SH-SY5Y (cell line): ENCODE measurements at regions not wholly inside any gene's neighbourhood (a gene's known extent, or its start where the extent isn't known, plus 50 kb on each side); places are given as distances from the start of the nearest gene placed in this dataset.

ENCODE experiments used
- GATA2 ChIP-seq: IDR thresholded peaks from 2 replicates; pipeline ENCODE4 v1.6.1; 2011; ENCODE audit warnings: mild to moderate bottlenecking, low read depth, low read length
- GATA3 ChIP-seq: IDR thresholded peaks from 2 replicates; pipeline ENCODE4 v1.6.1; 2011; ENCODE audit warnings: low read depth, mild to moderate bottlenecking, low read length, moderate library complexity

DNA sequence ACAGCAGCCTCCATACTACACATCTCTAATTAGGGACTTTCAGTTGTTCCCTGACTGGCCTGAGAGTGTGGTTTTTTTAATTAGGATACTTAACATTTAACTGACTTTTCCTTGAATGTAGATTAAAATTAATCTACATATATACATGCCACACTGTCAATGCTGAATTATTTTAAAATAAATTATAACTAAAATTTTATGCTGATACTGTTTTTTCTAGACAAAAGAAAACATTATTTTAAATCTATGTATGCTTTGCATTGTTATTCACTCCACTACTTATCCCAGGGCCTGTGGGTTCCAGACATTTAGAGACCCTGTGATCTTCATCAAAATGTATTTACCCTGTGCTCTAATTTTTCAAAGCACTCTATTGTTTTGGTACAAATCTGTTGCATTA is 496.0 kb upstream of the MAP2 start:
- no peak for TF ChIP-seq GATA3
- TF ChIP-seq GATA2: no peak

DNA sequence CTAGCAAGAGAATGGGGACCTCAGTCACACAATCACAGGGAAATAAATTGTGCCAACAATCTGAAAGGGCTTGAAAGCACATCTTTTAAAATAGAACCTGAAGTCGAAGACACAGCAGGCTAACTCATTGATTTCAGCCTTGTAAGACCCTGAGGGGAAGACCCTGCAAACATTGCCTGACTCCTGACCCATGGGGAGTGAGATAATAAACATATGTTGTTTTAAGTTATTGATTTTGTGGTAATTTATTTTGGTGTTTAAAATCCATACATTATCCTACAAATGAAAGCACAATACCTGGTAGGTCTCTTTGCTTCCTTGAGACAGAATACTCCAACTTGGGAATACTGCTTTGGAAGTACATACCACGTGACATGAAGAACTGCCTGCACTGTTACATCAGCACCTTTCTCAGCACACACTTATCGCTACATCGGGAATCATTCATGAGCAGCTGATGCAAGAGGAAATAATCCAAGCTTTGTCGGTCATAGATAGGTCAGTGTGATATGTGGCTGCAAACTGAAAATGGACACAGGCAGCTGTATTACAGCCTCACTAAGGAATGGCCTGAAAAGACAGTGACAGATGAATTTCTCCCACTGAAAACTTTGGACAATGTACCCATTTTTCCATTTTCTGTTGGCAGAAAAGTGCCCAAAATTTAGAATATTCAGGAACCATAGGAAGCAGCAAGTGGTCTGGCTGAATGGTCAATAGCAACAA is 494.5 kb upstream of the MAP2 start:
- TF ChIP-seq GATA2: peak; percentile 93
- peak; percentile 82 for TF ChIP-seq GATA3

DNA sequence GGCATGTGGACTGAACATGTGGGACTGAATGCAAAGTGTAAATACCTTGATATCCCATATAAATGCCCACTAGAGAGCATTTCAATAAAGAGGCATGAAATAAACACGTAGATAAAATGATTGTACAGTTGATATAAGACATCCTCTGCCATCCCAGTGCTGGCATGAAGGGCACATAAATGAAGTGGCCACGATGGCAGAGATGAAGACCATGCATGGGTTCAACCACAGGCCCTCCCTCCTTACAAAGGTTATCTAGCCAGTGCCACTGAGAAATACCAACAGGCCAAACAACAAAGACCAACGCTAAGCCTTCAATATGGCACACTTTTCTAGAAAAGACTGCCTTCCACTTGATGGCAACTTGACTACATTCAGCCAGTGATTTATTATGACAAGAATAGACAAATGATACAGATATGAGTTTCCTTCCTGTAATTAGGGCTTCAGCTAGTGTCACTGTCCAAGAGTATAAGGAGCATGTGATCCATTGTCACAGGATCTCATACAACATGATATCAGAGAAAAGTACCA is 493.9 kb upstream of the MAP2 start:
- TF ChIP-seq GATA3: no peak
- no peak for TF ChIP-seq GATA2

DNA sequence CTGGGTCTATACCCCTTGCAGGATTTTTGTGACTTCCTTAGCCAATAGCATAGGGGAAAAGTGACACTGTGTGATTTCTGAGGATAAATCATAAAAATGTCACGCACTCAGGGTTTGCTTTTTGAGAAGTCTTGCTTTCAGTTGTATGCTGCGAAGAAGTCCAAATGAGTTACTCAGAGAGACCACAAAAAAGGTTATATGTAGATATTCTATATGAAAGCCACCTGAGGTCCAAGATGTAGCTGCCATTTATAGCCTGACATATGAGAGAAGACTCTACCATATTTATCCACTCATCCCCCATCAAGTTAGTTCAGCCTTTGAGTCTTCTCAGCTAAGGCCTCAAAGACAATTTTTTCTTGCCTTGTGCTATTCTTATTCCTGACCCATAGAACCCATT is 488.3 kb upstream of the MAP2 start:
- TF ChIP-seq GATA2 (no peak), GATA3 (no peak)

DNA sequence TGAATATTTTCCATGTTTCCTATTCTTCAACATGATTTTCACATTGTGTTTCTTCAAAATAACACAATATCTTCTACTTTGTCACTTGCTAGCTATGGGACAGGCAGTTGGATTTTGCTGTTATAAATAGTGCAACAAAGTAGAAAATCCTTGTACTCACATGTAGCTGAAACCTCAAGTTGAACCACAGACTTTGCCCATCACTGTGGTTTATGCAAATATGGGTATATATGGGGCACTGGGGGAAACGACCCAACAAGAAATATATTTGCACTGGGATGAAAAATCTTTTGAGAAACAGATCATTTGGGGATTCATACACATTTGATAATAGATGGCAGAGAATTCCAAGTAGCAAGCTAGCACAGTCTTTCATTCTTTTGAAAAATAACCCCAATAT is 486.3 kb upstream of the MAP2 start:
- TF ChIP-seq GATA3: no peak
- TF ChIP-seq GATA2: no peak

DNA sequence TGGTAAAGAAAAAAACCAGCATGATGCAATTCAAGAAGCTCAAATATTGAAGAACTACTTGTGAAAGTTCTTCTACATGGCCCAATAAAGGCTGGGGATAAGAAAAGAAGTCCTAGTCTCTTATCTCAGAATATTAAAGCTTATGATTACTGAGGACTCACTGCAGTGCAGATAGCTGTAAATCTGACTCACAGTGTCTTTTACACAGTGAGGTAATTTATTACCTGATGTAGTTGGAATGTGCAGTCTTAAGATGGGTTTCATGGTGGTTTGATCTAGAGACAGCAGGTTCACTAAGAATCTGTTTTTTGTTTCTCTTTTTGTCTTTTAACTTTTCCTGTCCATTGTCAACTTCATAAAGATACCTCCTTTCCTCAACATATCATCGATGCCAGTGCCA is 484.0 kb upstream of the MAP2 start:
- TF ChIP-seq GATA2 (no peak), GATA3 (no peak)

DNA sequence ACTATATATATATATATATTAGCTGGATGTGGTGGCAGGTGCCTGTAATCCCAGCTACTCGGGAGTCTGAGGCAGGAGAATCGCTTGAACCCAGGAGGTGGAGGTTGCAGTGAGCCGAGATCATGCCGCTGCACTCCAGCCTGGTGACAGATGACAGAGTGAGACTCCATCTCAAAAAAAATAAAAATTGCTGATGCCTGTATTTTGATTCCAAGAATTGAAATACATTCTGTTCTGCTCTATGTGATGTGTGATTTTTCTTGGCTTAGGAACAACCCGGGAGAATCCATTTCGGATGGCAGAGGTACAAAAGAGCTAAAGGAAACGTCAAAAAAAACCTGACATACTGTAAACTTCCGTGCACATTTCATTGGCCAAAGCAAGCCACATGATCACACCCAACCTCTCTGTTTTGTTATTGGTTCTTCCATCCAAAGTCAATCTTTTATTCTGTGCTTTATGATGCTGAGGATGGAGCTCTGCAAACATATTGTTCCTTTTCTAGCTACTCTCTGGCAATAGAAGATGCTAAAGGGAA is 478.1 kb upstream of the MAP2 start:
- TF ChIP-seq GATA2 (no peak), GATA3 (no peak)

DNA sequence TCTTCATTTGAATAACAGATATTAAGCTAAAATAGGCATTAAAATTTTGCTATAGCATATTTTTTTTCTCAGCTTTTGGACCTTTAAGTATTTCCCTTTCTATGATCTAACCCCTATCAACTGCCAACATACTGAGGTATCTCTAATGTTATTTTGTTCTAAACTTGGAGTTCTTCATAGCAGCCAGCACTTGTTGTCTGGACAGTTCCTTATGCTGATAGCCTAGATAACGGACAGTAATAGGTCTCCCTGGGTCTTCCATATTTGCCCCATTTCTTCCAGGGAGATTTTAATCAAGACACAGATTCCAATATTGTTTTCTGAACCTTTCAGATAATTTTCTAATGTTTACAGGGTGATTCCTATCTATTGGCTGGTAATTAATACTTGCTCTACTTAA is 475.8 kb upstream of the MAP2 start:
- TF ChIP-seq GATA2 (no peak), GATA3 (no peak)

DNA sequence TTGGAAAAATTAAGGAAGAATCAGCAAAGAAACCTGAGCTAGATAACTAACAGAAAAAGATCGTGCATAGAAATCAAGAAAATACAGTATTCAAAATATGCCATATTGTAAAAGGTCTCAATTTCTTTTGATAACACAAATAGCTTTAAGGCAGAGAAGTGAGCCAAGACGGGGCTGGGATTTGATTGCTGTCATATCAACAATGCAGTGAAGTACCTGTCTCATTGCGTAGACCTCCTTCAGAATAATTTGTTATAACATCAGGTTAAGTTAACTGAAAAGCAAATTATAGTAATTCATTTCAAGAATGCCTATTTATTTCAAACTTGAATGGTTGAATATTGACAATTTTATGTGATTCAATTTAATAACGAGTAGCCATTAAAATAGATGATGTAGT is 453.8 kb upstream of the MAP2 start:
- no peak for TF ChIP-seq GATA3
- TF ChIP-seq GATA2: no peak

DNA sequence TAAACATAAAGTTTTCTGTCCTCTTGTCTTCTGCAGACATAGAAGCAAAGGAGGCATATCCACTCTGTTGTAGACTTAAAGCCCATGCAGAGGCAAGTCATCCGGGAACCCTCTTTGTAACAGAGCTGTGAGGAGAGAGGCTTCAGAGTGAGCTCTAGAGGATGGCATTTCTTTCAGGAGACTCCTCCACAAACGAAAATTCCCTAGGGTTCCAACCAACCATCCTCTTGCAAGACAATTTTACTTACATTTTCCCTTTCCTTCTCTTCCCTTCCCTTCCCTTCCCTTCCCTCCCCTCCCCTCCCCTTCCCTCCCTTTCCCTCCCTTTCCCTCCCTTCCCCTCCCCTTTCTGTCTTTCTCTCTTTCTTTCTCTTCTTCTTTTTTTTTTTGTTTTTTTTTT is 446.3 kb upstream of the MAP2 start:
- TF ChIP-seq GATA3: no peak
- no peak for TF ChIP-seq GATA2

DNA sequence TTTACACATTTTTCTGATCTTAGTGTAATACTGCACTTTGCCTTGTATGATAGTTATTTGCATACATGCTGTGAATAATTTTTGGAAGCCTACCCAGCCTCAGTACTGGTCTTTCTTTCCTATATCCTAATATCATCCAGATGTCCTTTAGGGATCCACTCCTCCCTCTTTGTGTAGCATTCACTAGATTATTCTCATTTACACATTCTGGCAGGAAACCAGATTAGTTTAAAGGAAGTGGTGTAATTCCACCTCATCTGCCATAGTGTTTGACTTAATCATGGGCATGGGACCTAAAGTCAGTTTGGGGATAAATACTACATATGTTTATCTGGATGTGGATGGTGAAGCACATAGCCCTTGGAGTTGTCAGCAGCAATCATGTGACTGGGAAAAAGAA is 444.9 kb upstream of the MAP2 start:
- no peak for TF ChIP-seq GATA2
- TF ChIP-seq GATA3: no peak

DNA sequence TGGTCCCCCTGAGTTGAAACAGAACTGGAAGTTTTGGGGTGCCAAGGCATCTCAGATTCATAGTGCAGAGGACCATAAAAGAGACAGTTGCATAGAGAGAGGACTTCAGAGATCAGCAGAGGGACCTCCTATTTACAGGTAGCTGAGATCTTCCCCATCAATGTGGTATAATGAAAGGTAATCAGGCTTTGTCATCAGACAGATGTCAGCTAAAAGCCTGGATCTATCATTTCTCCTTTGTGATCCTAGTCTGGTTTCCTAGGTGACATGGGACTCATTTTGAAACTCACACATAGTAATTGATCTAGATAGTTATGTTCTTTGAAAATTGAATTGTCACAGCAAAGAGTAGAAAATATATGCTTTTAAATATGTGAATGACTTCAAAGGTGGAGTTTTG is 443.5 kb upstream of the MAP2 start:
- TF ChIP-seq GATA2 (no peak), GATA3 (no peak)

DNA sequence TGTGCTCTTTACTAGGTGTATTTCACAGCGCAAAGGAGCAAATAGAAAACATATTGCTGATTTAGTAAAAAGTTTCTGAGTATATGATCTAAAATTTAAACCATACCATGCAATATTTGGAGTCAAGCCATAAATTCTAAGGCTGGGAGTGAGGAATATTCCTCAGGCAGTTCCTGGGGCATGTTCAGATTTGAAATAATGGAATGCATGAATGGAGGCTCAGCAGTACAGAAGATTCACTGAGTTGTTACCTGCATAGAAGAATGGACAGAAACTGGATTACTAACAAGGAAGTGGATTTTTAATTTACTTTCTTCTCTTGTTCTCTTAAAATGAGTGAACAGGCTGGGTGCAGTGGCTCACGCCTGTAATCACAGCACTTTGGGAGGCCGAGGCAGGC is 441.0 kb upstream of the MAP2 start:
- TF ChIP-seq GATA3 (no peak), GATA2 (no peak)

DNA sequence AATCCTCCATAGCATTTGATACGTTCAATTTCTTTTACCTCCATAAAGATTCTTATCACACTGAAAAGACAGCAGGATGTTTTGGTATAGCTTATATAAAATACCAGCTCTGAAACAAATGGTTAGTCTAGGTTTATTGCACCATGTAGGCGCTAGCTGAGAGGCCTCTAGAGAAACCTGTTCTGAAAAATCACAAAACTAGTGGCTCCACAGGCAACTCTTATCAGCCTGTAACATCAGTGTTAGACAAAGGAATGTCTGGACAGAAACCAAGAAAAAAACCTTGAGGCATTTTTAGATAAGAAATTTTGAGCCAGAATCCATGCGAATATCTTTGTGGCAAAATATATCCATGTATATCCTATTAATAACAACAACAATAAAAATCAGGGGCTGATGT is 440.4 kb upstream of the MAP2 start:
- TF ChIP-seq GATA2 (no peak), GATA3 (no peak)

DNA sequence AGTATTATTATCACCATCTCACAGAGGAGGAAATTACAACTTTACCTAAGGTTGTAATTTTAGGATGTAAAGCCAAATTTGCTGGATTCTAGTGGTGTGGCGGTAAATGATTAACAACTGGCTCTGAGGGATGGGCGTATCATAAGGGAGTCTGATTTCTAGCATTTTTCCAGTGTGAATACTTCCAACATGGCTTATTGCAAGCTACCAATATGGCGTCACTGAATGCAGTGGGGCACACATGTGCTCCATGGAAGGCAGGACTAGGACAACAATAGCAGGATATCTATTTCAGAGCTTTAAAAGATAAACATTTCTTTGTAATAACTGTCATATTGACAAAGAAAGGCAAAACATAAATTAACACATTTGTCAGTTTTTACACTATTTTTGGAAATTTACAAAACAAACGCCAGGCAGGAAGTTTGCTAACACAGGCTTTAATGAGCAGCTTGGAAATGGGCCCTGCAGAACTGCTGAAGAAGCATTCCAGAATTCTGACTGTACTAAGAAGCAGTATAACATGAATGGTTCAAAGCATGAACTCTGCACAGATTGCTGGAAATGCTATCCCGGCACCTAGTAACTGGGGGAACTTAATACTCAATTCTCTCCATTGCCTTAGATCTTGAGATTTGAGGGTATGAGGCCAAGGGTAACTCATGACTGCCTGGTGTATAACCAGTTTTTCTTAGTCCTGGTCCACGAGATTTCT is 439.3 kb upstream of the MAP2 start:
- no peak for TF ChIP-seq GATA2
- TF ChIP-seq GATA3: no peak
